K562 (cell line): ENCODE measurements at regions not wholly inside any gene's neighbourhood (a gene's known extent, or its start where the extent isn't known, plus 50 kb on each side); places are given as distances from the start of the nearest gene placed in this dataset.

Source experiments
- ATF7 ChIP-seq: fragments of 450-650 bp; IDR thresholded peaks from 2 replicates; pipeline ENCODE4 v1.7.1; 2014; ENCODE audit warnings: mild to moderate bottlenecking, moderate library complexity
- DPF2 ChIP-seq: fragments of 450-650 bp; IDR thresholded peaks from 2 replicates; pipeline ENCODE4 v1.6.1; 2016
- ELF2 ChIP-seq: fragments of 250-450 bp; sonication (Bioruptor Pico); IDR thresholded peaks from 2 replicates; pipeline ENCODE4 v1.5.0; 2021; ENCODE audit warnings: mild to moderate bottlenecking
- GTF2A2 ChIP-seq: IDR thresholded peaks from 2 replicates; pipeline ENCODE4 v1.6.1; 2016; ENCODE audit warnings: mild to moderate bottlenecking, missing genetic modification characterization, missing compliant biosample characterization
- KLF16 ChIP-seq: IDR thresholded peaks from 2 replicates; pipeline ENCODE4 v1.6.1; 2016; ENCODE audit warnings: antibody characterized with exemption
- MYNN ChIP-seq, 2 experiments: sonication (generic); formaldehyde crosslinking in 1 of 2; IDR thresholded peaks; 2 replicates each; pipeline versions ENCODE4 v1.5.0 to v1.6.1; 2016 to 2020; ENCODE audit warnings: antibody characterized with exemption in 1 of 2, missing genetic modification reagents in 1 of 2
- RBM39 ChIP-seq: fragments of 200-400 bp; formaldehyde crosslinking; optimal IDR thresholded peaks from 2 replicates; pipeline ENCODE3; 2018; ENCODE audit warnings: low read depth, low read length
- SMARCB1 ChIP-seq: IDR thresholded peaks from 2 replicates; pipeline ENCODE4 v1.6.1; 2011; ENCODE audit warnings: improper control_type of control experiment, low read depth; ENCODE audit not compliant: insufficient read length
- SNRNP70 ChIP-seq: fragments of 200-400 bp; formaldehyde crosslinking; optimal IDR thresholded peaks from 2 replicates; pipeline ENCODE3; 2017; ENCODE audit warnings: low read depth, low read length
- SUPT5H ChIP-seq: fragments of 450-650 bp; IDR thresholded peaks from 2 replicates; pipeline ENCODE4 v1.6.1; 2016
- TEAD1 ChIP-seq, 2 experiments: fragments of 450-650 bp in 1 of 2; sonication (generic) in 1 of 2; formaldehyde crosslinking; IDR thresholded peaks; 2 replicates each; pipeline versions ENCODE4 v1.4.0 to v1.8.0; 2020 to 2022; ENCODE audit warnings: mild to moderate bottlenecking in 2 of 2, missing genetic modification reagents in 1 of 2
- ZFX ChIP-seq: sonication (generic); formaldehyde crosslinking; IDR thresholded peaks from 2 replicates; pipeline ENCODE4 v1.8.0; 2022; ENCODE audit warnings: mild to moderate bottlenecking, missing genetic modification reagents, moderate library complexity
- ZNF274 ChIP-seq: IDR thresholded peaks from 2 replicates; pipeline ENCODE4 v1.6.1; 2011; ENCODE audit warnings: low read depth, mild to moderate bottlenecking, low read length, moderate library complexity, borderline replicate concordance
- ZNF316 ChIP-seq: fragments of 450-650 bp; IDR thresholded peaks from 2 replicates; pipeline ENCODE4 v1.6.1; 2016
- TF ChIP-seq, protein P1 (sequence below): fragments of 450-650 bp; conservative IDR thresholded peaks from 2 replicates; pipeline ENCODE4 v1.6.1; 2016; ENCODE audit warnings: missing genetic modification characterization, low read depth, mild to moderate bottlenecking, missing compliant biosample characterization, moderate library complexity
- TF ChIP-seq, protein P2 (sequence below): IDR thresholded peaks from 2 replicates; pipeline ENCODE4 v1.6.1; 2016; ENCODE audit warnings: missing genetic modification characterization, missing compliant biosample characterization
- TF ChIP-seq, protein P3 (sequence below): sonication (generic); formaldehyde crosslinking; IDR thresholded peaks from 2 replicates; pipeline ENCODE4 v1.9.0; 2022; ENCODE audit warnings: mild to moderate bottlenecking, missing genetic modification reagents
- TF ChIP-seq, protein P4 (sequence below): fragments of 250-450 bp; sonication (Bioruptor Pico); IDR thresholded peaks from 2 replicates; pipeline ENCODE4 v1.9.0; 2021; ENCODE audit warnings: mild to moderate bottlenecking, inconsistent platforms
- TF ChIP-seq, protein P5 (sequence below): fragments of 250-450 bp; sonication (Bioruptor Pico); IDR thresholded peaks from 2 replicates; pipeline ENCODE4 v1.6.1; 2021; ENCODE audit warnings: mild to moderate bottlenecking
- TF ChIP-seq, protein P6 (sequence below): fragments of 450-650 bp; formaldehyde crosslinking; IDR thresholded peaks from 2 replicates; pipeline ENCODE4 v1.4.0; 2020; ENCODE audit warnings: mild to moderate bottlenecking, mixed read lengths
- TF ChIP-seq, protein P7 (sequence below): sonication (generic); IDR thresholded peaks from 2 replicates; pipeline ENCODE4 v1.6.1; 2016

DNA sequence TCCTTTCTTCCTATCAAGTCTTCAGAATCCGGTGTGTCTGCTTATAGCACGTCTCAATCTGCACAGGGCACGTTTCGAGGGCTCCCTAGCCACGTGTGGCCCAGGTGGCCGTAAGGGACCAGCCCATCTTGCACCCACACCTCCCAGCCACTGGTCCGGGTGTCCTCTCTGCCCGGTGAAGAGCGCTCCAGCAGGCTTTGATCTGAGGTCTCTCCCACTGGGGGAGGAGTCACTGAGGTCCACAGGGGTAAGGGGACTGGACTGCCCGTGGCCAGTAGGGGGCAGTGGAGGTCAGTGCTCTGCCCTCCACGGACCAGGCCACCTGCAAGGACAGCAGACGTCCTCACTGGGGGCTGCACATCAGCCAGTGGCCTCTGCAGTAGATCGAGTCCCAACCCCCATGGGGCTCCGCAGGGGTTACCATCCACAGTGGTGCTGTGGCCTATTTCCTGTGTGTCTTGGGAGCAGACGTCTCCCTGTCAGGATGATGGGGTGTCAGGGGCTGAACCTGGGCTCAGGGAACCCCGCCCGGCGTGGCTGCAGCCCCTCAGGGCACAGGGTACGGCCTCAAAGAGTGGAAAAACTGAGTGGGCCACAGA, 204.1 kb upstream of the CIBAR2 start (continued):
- TF ChIP-seq, protein P1, sequence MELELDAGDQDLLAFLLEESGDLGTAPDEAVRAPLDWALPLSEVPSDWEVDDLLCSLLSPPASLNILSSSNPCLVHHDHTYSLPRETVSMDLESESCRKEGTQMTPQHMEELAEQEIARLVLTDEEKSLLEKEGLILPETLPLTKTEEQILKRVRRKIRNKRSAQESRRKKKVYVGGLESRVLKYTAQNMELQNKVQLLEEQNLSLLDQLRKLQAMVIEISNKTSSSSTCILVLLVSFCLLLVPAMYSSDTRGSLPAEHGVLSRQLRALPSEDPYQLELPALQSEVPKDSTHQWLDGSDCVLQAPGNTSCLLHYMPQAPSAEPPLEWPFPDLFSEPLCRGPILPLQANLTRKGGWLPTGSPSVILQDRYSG (tag), result no peak
- TF ChIP-seq, protein P2, sequence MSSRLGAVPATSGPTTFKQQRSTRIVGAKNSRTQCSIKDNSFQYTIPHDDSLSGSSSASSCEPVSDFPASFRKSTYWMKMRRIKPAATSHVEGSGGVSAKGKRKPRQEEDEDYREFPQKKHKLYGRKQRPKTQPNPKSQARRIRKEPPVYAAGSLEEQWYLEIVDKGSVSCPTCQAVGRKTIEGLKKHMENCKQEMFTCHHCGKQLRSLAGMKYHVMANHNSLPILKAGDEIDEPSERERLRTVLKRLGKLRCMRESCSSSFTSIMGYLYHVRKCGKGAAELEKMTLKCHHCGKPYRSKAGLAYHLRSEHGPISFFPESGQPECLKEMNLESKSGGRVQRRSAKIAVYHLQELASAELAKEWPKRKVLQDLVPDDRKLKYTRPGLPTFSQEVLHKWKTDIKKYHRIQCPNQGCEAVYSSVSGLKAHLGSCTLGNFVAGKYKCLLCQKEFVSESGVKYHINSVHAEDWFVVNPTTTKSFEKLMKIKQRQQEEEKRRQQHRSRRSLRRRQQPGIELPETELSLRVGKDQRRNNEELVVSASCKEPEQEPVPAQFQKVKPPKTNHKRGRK (tag), result no peak
- TF ChIP-seq, protein P3, sequence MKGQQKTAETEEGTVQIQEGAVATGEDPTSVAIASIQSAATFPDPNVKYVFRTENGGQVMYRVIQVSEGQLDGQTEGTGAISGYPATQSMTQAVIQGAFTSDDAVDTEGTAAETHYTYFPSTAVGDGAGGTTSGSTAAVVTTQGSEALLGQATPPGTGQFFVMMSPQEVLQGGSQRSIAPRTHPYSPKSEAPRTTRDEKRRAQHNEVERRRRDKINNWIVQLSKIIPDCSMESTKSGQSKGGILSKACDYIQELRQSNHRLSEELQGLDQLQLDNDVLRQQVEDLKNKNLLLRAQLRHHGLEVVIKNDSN (CRISPR knock-in tag), result peak; percentile 56
- TF ChIP-seq DPF2, result no peak
- TF ChIP-seq GTF2A2 (tag), result no peak
- TF ChIP-seq, protein P4, sequence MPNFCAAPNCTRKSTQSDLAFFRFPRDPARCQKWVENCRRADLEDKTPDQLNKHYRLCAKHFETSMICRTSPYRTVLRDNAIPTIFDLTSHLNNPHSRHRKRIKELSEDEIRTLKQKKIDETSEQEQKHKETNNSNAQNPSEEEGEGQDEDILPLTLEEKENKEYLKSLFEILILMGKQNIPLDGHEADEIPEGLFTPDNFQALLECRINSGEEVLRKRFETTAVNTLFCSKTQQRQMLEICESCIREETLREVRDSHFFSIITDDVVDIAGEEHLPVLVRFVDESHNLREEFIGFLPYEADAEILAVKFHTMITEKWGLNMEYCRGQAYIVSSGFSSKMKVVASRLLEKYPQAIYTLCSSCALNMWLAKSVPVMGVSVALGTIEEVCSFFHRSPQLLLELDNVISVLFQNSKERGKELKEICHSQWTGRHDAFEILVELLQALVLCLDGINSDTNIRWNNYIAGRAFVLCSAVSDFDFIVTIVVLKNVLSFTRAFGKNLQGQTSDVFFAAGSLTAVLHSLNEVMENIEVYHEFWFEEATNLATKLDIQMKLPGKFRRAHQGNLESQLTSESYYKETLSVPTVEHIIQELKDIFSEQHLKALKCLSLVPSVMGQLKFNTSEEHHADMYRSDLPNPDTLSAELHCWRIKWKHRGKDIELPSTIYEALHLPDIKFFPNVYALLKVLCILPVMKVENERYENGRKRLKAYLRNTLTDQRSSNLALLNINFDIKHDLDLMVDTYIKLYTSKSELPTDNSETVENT (CRISPR knock-in tag), result no peak
- peak; percentile 64; the same call in 1 of the 2 replicates for TF ChIP-seq MYNN (IDR thresholded peaks at IDR 0.05)
- no peak for TF ChIP-seq MYNN (CRISPR knock-in tag; IDR thresholded peaks at IDR 0.05)
- no peak for TF ChIP-seq ZFX (CRISPR knock-in tag)
- TF ChIP-seq ATF7, result peak; percentile 50; the same call in 1 of the 2 replicates
- TF ChIP-seq KLF16, result peak; percentile 64; the same call in 1 of the 2 replicates
- TF ChIP-seq SMARCB1, result no peak
- peak in 1 of 2 experiments; percentile 77; a peak in 2 of 4 replicates for TF ChIP-seq TEAD1 (CRISPR knock-in tag; IDR thresholded peaks at IDR 0.05)
- TF ChIP-seq, protein P5, sequence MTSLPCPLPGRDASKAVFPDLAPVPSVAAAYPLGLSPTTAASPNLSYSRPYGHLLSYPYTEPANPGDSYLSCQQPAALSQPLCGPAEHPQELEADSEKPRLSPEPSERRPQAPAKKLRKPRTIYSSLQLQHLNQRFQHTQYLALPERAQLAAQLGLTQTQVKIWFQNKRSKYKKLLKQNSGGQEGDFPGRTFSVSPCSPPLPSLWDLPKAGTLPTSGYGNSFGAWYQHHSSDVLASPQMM (CRISPR knock-in tag), result no peak
- TF ChIP-seq RBM39, result no peak
- TF ChIP-seq ZNF316, result no peak
- TF ChIP-seq SNRNP70, result no peak
- no peak for TF ChIP-seq ZNF274
- TF ChIP-seq, protein P6, sequence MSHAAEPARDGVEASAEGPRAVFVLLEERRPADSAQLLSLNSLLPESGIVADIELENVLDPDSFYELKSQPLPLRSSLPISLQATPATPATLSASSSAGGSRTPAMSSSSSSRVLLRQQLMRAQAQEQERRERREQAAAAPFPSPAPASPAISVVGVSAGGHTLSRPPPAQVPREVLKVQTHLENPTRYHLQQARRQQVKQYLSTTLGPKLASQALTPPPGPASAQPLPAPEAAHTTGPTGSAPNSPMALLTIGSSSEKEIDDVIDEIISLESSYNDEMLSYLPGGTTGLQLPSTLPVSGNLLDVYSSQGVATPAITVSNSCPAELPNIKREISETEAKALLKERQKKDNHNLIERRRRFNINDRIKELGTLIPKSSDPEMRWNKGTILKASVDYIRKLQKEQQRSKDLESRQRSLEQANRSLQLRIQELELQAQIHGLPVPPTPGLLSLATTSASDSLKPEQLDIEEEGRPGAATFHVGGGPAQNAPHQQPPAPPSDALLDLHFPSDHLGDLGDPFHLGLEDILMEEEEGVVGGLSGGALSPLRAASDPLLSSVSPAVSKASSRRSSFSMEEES (CRISPR knock-in tag), result no peak
- no peak for TF ChIP-seq ELF2 (CRISPR knock-in tag)
- TF ChIP-seq, protein P7, sequence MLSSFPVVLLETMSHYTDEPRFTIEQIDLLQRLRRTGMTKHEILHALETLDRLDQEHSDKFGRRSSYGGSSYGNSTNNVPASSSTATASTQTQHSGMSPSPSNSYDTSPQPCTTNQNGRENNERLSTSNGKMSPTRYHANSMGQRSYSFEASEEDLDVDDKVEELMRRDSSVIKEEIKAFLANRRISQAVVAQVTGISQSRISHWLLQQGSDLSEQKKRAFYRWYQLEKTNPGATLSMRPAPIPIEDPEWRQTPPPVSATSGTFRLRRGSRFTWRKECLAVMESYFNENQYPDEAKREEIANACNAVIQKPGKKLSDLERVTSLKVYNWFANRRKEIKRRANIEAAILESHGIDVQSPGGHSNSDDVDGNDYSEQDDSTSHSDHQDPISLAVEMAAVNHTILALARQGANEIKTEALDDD, result no peak
- no peak for TF ChIP-seq SUPT5H
